HAP-1 (cell line): ENCODE measurements at regions not wholly inside any gene's neighbourhood (a gene's known extent, or its start where the extent isn't known, plus 50 kb on each side); places are given as distances from the start of the nearest gene placed in this dataset.
A peak's percentile ranks its signal among the peaks of the same experiment; 100 is the strongest.

Source experiments
- DNase-seq, 2 experiments: peaks; one replicate each; pipeline ENCODE4 v3.0.0-alpha.2; 2016 to 2020; ENCODE audit warnings: low spot score in 2 of 2
- H3K27me3 ChIP-seq: fragments of 250-450 bp; sonication (Bioruptor Pico); 2 replicates; pipeline ENCODE4 v1.5.1; 2020; ENCODE audit warnings: low read depth, mild to moderate bottlenecking, moderate library complexity
- H3K36me3 ChIP-seq: fragments of 250-450 bp; sonication (Bioruptor Pico); replicated peaks from 2 replicates; pipeline ENCODE4 v1.5.1; 2020; ENCODE audit warnings: mild to moderate bottlenecking
- H3K4me1 ChIP-seq: fragments of 250-450 bp; sonication (Bioruptor Pico); 2 replicates; pipeline ENCODE4 v1.5.1; 2020; ENCODE audit warnings: mild to moderate bottlenecking
- H3K4me3 ChIP-seq: fragments of 250-450 bp; sonication (Bioruptor Pico); 2 replicates; pipeline ENCODE4 v1.5.1; 2020; ENCODE audit warnings: mild to moderate bottlenecking, moderate library complexity
- H3K9me3 ChIP-seq: fragments of 250-450 bp; sonication (Bioruptor Pico); 2 replicates; pipeline ENCODE4 v1.5.1; 2020; ENCODE audit warnings: mild to moderate bottlenecking, moderate library complexity
- in situ Hi-C: fragments of 300-500 bp; cut with MboI; formaldehyde crosslinking; loops from 3 replicates; pipeline ENCODE4 v1.14.3; 2020; ENCODE audit warnings: low sequenced_read_pairs, inconsistent platforms, mixed read lengths

DNA sequence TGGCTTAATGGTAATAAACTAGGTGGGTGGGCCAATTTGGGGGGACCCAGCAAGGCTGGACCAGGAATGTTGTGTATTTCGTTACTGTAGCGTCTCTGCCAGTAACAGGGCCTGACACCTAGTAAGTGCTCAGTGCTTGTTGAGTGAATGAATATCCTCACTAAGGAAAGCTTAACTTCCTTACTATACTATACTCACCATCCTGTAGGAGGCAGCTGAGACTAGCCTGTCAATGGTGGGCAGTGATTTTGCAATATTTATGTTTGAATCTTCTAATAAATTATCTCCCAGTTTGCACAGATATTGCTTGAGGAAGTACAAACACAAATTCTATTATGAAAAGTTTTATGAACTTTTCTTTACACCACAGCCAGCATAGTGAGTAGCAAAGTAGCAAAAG is 370.7 kb upstream of the SYT4 start:
- no peaks in the 10 kb centered on the region for H3K4me1 ChIP-seq
- H3K27me3 ChIP-seq: no peaks in the 10 kb centered on the region
- no peaks in the 10 kb centered on the region for H3K36me3 ChIP-seq
- no peak for DNase-seq
- no peaks in the 10 kb centered on the region for H3K9me3 ChIP-seq
- H3K4me3 ChIP-seq: no peak overlapping the region
- in situ Hi-C loops: no loop called here

DNA sequence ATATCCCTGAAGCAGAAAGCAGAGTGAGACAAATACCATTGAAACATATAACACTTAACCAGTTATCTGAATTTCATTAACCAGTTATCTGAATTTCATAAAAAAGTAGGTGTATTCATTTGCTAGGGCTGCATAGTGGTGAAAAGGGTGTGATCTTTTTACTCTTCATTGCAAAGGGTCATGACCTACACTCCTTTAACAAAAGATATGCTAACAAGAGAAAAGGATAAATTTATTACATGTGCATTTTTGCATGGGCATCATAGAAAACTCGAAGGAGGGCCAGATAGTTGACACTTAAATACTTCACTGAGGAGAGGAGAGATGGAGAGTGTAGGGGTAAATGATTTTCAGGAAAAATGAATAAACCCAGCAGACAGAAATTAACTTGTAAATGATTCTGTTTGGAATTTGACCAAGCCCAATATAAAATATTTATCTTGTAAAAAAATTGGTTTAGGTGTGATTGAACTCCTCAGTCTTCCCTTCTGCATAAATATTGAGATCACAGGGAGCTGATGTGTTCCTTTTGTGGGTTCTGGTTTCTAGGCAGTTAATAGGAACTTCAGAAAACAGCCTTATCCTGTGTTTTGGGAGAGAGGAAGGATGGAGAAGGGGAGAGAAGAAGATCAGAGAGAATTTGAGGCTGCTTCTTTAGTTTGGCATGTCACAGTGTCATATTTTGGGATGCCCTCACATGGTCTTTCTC is 372.5 kb upstream of the SYT4 start:
- no peaks in the 10 kb centered on the region for H3K9me3 ChIP-seq
- in situ Hi-C loops: no loop called here
- no peaks in the 10 kb centered on the region for H3K27me3 ChIP-seq
- DNase-seq: no peak
- H3K4me3 ChIP-seq: no peak overlapping the region
- no peaks in the 10 kb centered on the region for H3K36me3 ChIP-seq
- no peaks in the 10 kb centered on the region for H3K4me1 ChIP-seq

DNA sequence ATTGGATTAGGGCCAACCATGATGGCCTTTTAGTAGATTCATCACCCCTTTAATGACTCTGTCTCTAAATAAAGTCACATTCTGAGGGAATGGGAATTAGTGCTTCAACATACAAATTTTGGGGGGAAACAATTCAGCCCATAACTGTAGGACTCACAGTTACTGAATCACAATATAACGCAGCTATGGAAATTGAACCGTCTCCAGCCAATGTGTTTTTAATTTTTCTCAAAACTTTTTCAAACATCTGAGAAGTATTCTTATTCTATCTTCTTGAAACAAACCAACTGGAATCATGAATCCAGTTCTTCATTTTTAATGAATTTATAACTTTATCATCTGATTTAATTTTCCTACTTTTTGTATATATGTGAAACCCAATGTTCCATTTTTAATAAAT is 373.1 kb upstream of the SYT4 start:
- in situ Hi-C loops: no loop called here
- Histone ChIP-seq H3K9me3 (no peaks in the 10 kb centered on the region), H3K36me3 (no peaks in the 10 kb centered on the region), H3K4me1 (no peaks in the 10 kb centered on the region), H3K27me3 (no peaks in the 10 kb centered on the region), H3K4me3 (no peak overlapping the region)
- DNase-seq: no peak

DNA sequence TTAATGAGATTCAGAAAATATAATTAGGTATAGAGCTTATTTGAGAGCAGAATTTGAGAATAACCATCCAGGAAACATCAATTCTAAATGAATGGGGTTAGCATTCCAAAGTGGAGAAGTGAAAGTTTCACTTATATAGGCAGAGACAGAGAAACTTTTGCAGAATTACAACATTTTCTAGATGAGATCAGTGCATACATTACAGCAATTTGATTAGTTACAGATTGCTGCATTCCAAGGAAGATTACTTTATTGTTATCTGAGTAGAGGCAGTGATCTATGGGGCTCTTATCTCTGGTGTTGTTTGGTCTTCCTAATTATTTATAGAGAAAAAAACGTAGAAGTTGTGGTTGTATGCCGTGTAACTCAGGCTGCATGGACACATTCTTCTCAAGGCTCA is 373.8 kb upstream of the SYT4 start:
- Histone ChIP-seq H3K36me3 (no peaks in the 10 kb centered on the region), H3K4me1 (no peaks in the 10 kb centered on the region), H3K9me3 (no peaks in the 10 kb centered on the region), H3K27me3 (no peaks in the 10 kb centered on the region), H3K4me3 (no peak overlapping the region)
- in situ Hi-C loops: no loop called here
- no peak for DNase-seq

DNA sequence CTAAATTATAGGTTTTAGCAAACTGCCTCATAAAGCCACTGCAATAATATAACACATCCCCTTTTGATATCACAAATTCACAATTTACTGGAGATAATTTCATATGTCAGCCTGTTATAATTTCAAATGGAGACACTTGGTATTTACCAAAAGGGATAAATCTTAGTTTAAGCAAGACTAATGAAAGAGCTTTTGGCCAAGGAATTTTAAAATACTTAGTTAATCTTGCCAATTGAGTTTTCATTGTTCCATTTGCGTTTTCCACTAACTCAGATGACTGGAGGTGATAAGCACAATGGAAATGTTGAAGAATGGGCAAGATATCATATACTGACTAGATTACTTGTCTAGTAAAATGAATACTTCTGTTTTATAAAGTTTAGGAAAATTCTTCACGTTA is 379.3 kb upstream of the SYT4 start:
- in situ Hi-C loops: no loop called here
- Histone ChIP-seq H3K36me3 (no peaks in the 10 kb centered on the region), H3K4me1 (no peaks in the 10 kb centered on the region), H3K4me3 (no peak overlapping the region), H3K9me3 (no peaks in the 10 kb centered on the region), H3K27me3 (no peaks in the 10 kb centered on the region)
- no peak for DNase-seq

DNA sequence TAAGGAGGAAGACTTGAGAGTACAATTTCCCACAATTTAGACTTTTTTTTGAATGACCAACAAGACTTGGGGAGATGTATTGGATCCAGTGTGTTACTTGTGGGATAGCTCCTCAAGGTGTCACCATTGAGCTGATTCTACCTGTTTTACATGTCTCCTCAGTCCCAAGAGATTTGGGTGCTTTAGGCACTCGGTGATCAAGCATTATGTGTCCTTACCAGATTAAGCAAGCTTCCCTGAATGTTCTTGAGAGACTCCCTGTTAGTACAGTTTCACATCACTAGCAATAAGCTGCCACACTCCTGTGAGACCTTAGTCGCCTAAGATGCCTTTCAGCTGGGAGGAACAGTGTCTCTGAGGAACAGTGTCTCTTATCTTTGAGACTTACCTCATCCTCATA is 384.3 kb upstream of the SYT4 start:
- no peaks in the 10 kb centered on the region for H3K27me3 ChIP-seq
- DNase-seq: peak; percentile 60 to 70
- in situ Hi-C loops: no loop called here

DNA sequence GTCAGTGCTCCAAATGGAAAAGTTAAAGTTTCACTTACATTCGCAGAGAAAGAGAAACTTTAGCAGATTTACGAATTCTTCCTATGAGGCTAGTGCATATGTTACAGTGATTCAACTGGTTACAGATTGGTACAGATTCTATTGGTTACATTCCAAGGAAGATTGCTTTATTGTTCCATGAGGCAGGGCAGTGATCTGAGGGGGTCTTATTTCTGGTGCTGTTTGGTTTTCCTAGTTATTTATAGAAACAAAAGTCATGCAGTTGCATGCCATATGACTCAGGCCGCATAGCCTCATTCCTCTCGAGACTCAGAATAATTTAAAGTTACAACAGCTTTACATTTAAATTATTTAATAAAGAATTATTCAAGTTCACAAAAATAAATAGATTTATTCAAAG is 385.4 kb upstream of the SYT4 start:
- H3K4me1 ChIP-seq: no peaks in the 10 kb centered on the region
- H3K4me3 ChIP-seq: no peak overlapping the region
- H3K27me3 ChIP-seq: no peaks in the 10 kb centered on the region
- H3K36me3 ChIP-seq: no peaks in the 10 kb centered on the region
- in situ Hi-C loops: no loop called here
- H3K9me3 ChIP-seq: no peaks in the 10 kb centered on the region
- no peak for DNase-seq

More for the DNA sequence above, 384.3 kb upstream of the SYT4 start:
- H3K36me3 ChIP-seq: no peaks in the 10 kb centered on the region
- H3K9me3 ChIP-seq: no peaks in the 10 kb centered on the region
- no peak overlapping the region for H3K4me3 ChIP-seq
- no peaks in the 10 kb centered on the region for H3K4me1 ChIP-seq

DNA sequence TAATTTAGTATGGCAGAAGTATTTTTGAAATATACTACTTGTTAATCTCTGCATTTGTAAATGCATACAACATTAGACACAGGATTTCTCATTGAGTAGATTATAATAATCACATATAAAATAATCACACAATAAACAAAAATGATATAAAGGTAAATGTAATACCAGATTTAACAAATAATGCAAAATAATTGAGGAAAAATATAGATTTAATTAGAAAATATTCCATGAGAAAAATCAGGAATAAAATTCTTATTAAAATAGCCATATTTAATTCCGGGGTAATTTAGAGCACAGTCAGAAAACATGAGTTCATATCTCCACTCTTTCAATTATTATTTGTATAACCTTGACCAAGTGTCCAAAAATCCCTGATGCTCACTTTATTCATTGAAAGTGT is 385.9 kb upstream of the SYT4 start:
- Histone ChIP-seq H3K4me1 (no peaks in the 10 kb centered on the region), H3K27me3 (no peaks in the 10 kb centered on the region), H3K9me3 (no peaks in the 10 kb centered on the region), H3K4me3 (no peak overlapping the region), H3K36me3 (no peaks in the 10 kb centered on the region)
- in situ Hi-C loops: no loop called here
- no peak for DNase-seq

DNA sequence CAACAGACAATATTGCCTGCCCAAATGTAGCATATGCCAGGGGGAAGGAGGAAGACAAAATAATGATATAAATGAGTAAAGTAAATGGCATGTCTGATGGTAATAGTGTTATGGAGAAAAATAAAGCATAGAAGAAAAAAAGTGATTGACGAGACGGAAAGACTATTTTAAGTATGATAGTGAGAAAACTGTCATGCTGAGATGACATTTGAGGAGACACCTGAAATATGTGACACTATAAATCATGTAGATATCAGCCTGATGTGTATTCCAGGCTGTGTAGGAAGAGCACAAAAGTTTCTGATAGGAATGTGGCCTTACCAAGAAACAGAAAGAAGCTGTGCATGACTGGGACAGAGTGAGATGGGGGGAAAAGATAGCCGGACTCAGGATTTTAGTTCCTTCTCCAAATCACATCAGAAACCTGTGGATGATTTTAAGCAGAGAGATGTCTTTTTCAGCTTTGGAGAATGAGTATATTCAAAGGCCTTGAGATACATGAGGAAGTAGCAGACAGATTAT is 387.3 kb upstream of the SYT4 start:
- no peak overlapping the region for H3K4me3 ChIP-seq
- in situ Hi-C loops: no loop called here
- no peak for DNase-seq
- no peaks in the 10 kb centered on the region for H3K27me3 ChIP-seq
- H3K9me3 ChIP-seq: no peaks in the 10 kb centered on the region
- peaks cover 10% of the 10 kb centered on the region for H3K4me1 ChIP-seq
- no peaks in the 10 kb centered on the region for H3K36me3 ChIP-seq

DNA sequence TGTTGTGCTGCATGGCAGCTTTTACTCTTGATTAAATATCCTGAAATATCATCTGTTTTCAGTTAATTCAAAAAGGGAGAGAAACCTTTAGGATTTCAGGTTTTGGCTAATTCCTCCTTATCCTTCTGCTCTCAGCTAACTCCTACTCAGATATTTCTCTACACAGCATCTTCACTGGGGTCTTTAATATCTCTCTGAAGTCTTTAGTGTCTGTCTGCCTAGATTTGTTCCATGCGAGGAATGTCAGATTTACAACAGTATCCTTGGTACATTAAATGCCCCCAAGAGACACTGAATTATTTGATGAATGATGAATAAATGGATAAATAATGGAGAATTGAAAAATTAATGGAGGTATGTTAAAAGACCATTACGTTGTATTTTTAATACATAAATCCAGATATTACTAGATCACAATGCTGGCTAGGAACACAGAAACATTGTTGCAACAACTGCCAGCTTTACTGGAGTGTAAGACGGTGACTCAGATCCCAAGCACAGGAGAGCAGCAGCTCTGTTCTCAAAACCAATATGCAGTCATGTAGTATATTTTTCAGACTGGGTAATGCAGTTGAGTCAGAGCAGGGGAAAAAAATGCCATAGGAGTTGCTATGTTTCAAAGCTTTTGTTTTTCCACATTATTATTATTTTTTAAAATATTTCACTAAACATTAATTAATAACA is 388.0 kb upstream of the SYT4 start:
- in situ Hi-C loops: no loop called here
- H3K4me3 ChIP-seq: no peak overlapping the region
- H3K27me3 ChIP-seq: no peaks in the 10 kb centered on the region
- H3K9me3 ChIP-seq: no peaks in the 10 kb centered on the region
- DNase-seq: no peak
- H3K4me1 ChIP-seq: peaks cover 13% of the 10 kb centered on the region
- H3K36me3 ChIP-seq: no peaks in the 10 kb centered on the region

DNA sequence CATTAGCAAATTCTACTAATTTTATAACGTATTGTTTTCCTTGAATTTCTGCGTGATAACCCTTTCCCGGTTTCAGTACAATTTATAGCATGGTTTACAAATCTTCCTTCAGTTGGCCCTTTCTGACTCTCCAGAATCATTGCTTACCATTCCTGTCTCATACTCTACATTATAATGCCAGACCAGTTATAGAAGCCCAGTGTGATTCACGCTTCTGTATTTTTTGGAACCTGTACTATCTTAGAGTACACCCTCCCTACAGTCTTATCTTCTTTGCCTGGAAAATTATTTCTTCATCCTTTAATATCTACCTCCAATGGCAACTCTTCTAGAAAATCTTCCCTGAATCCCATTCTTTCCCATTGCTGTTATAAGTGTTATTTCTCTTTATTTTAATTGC is 391.6 kb upstream of the SYT4 start:
- no peak for DNase-seq
- no peaks in the 10 kb centered on the region for H3K27me3 ChIP-seq
- no peaks in the 10 kb centered on the region for H3K9me3 ChIP-seq
- no peaks in the 10 kb centered on the region for H3K36me3 ChIP-seq
- H3K4me1 ChIP-seq: peaks cover 15% of the 10 kb centered on the region
- no peak overlapping the region for H3K4me3 ChIP-seq
- in situ Hi-C loops: no loop called here

DNA sequence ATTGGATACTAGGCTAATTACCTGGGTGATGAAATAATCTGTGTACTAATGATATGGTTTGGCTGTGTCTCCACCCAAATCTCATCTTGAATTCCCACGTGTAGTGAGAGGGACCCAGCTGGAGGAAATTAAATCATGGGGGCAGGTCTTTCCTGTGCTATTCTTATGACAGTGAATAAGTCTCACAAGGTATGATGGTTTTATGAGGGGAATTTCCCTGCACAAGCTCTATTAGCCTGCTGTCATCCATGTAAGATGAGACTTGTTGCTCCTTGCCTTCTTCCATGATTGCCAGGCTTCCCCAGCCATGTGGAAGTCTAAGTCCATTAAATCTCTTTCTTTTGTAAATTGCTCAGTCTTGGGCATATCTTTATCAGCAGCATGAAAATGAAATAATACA is 394.1 kb upstream of the SYT4 start:
- Histone ChIP-seq H3K36me3 (no peaks in the 10 kb centered on the region), H3K9me3 (no peaks in the 10 kb centered on the region), H3K4me3 (no peak overlapping the region), H3K27me3 (no peaks in the 10 kb centered on the region), H3K4me1 (peaks cover 15% of the 10 kb centered on the region)
- no peak for DNase-seq
- in situ Hi-C loops: no loop called here

DNA sequence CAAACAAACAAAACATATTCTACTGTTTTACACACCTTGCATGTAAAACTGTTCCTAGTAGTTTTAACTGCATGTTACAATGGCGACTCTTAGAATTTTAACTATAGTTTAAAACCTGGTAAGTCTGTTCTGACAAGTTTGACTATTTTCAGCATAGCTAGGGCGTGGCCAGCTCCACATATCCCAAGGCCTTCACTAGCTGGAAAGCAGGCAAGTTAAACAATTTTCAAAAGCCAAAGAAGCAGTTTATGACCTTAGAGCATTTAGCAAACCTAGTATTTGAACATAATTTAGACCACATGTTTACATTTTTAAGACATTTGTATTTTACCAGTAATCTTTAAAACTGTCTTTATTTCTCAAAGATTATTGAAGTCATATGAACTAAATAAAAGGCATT is 402.8 kb upstream of the SYT4 start:
- Histone ChIP-seq H3K9me3 (no peaks in the 10 kb centered on the region), H3K4me3 (no peak overlapping the region), H3K27me3 (no peaks in the 10 kb centered on the region), H3K4me1 (no peaks in the 10 kb centered on the region), H3K36me3 (no peaks in the 10 kb centered on the region)
- in situ Hi-C loops: loop anchor here (25.0 kb wide), 1 partner anchor 107 kb away; no protein-coding TSS in a partner anchor
- no peak for DNase-seq

DNA sequence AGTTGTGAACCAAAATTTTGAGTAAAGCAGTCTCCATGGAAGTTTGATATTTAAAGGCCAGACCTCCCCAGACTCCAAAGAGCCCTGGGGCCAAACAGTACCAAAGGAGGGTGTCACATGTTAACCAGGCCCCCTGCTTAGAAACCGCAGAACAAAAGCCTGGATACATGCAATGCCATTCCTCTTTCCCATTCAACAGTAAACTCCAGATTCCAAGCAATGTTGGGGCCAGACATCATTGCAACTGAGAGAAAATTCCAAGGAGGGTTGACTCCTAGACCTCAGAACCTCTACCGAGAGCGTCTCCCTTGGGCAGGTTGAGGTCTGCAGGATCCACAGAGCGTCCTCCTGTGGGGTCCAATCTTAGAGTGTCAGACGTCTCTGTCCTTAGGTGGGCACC is 404.4 kb upstream of the SYT4 start:
- Histone ChIP-seq H3K4me1 (no peaks in the 10 kb centered on the region), H3K36me3 (no peaks in the 10 kb centered on the region), H3K9me3 (no peaks in the 10 kb centered on the region), H3K4me3 (no peak overlapping the region), H3K27me3 (no peaks in the 10 kb centered on the region)
- in situ Hi-C loops: loop anchor here (25.0 kb wide), 1 partner anchor 106 kb away; no protein-coding TSS in a partner anchor
- no peak for DNase-seq
